Ureter (tissue), 1 donor: ENCODE measurements at regions not wholly inside any gene's neighbourhood (a gene's known extent, or its start where the extent isn't known, plus 50 kb on each side); places are given as distances from the start of the nearest gene placed in this dataset.

ENCODE experiments used
- DNase-seq: peaks from one replicate; pipeline ENCODE4 v3.0.0-alpha.2; 2020; ENCODE audit warnings: low spot score
- donor health status: DM: yes; HTN: yes; CAD: no.

- DNase-seq: no peak
Observed at GRCh38 chr2:45337481-45337880, 273.6 kb downstream of the SRBD1 start.

GRCh38 chr2:45334205-45334604 is 276.9 kb downstream of the SRBD1 start:
- DNase-seq: no peak

GRCh38 chr2:45332567-45332966 is 278.5 kb downstream of the SRBD1 start:
- no peak for DNase-seq

- no peak for DNase-seq
Observed at GRCh38 chr2:45332094-45332493, 279.0 kb downstream of the SRBD1 start.

GRCh38 chr2:45331410-45331786 is 279.7 kb downstream of the SRBD1 start:
- no peak for DNase-seq

- no peak for DNase-seq
Observed at GRCh38 chr2:45330637-45331409, 280.2 kb downstream of the SRBD1 start.

- no peak for DNase-seq
Observed at GRCh38 chr2:45330108-45330507, 281.0 kb downstream of the SRBD1 start.

- no peak for DNase-seq
Observed at GRCh38 chr2:45329045-45329677, 281.9 kb downstream of the SRBD1 start.

- no peak for DNase-seq
Observed at GRCh38 chr2:45328264-45328870, 282.7 kb downstream of the SRBD1 start.

- no peak for DNase-seq
Observed at GRCh38 chr2:45323344-45323743, 287.7 kb downstream of the SRBD1 start.

GRCh38 chr2:45320956-45321355 is 290.1 kb downstream of the SRBD1 start:
- DNase-seq: no peak

GRCh38 chr2:45319683-45320455 is 291.2 kb downstream of the SRBD1 start:
- no peak for DNase-seq

- DNase-seq: no peak
Observed at GRCh38 chr2:45318686-45319085, 292.4 kb downstream of the SRBD1 start.

- no peak for DNase-seq
Observed at GRCh38 chr2:45316576-45317338, 294.3 kb downstream of the SRBD1 start.

GRCh38 chr2:45315861-45316260 is 295.2 kb downstream of the SRBD1 start:
- DNase-seq: no peak

GRCh38 chr2:45312275-45312674 is 298.8 kb downstream of the SRBD1 start:
- DNase-seq: no peak

GRCh38 chr2:45311559-45311958 is 299.5 kb downstream of the SRBD1 start:
- DNase-seq: no peak

- no peak for DNase-seq
Observed at GRCh38 chr2:45307147-45307546, 297.9 kb upstream of the SIX2 start.

- no peak for DNase-seq
Observed at GRCh38 chr2:45305599-45305998, 296.3 kb upstream of the SIX2 start.

- DNase-seq: no peak
Observed at GRCh38 chr2:45303417-45304202, 294.4 kb upstream of the SIX2 start.
